CD4-positive, alpha-beta T cell (primary cell): ENCODE measurements at regions not wholly inside any gene's neighbourhood (a gene's known extent, or its start where the extent isn't known, plus 50 kb on each side); places are given as distances from the start of the nearest gene placed in this dataset.
"Not testable (repeated sequence)": the region's sequence is repeated elsewhere in the genome, so short reads cannot be mapped to it uniquely, and the experiment has no call there.

Source experiments
- ATAC-seq: fragments of 200-7000 bp; cut with Tn5 transposase; one replicate; pipeline ENCODE4 v1.10.0; 2022; ENCODE audit warnings: mild to moderate bottlenecking; ENCODE audit not compliant: poor library complexity
- CTCF ChIA-PET: fragments of 350-600 bp; sonication (Branson Sonifier 250); formaldehyde crosslinking; loops from one replicate; lab custom pipeline; 2021; ENCODE audit warnings: antibody characterized with exemption, inconsistent platforms; lab: Charles Lee
- POLR2A ChIA-PET: fragments of 350-600 bp; sonication (Branson Sonifier 250); formaldehyde crosslinking; loops from one replicate; lab custom pipeline; 2021; ENCODE audit warnings: antibody characterized with exemption, inconsistent platforms; lab: Charles Lee
- DNase-seq, 14 experiments: peaks; one replicate each; pipeline ENCODE4 v3.0.0-alpha.2; 2013 to 2020; ENCODE audit warnings: mixed read lengths in 2 of 14
- H3K27ac ChIP-seq, 2 donors: one replicate each; pipeline versions ENCODE4 v1.5.1 to v1.7.0; 2013; ENCODE audit warnings: low read length in 2 of 2, low read depth in 1 of 2, mild to moderate bottlenecking in 1 of 2
- H3K27me3 ChIP-seq, 2 experiments: 1 replicate in 1 of 2; 2 replicates in 1 of 2; pipeline versions ENCODE4 v1.6.1 to v1.7.0; 2013; ENCODE audit warnings: low read length in 2 of 2, control low read depth in 1 of 2, mild to moderate bottlenecking in 1 of 2, moderate library complexity in 1 of 2; ENCODE audit not compliant: insufficient read depth in 2 of 2, control insufficient read depth in 1 of 2
- H3K36me3 ChIP-seq: one replicate; pipeline ENCODE4 v1.6.1; 2013; ENCODE audit warnings: low read length, control low read depth; ENCODE audit not compliant: insufficient read depth
- H3K4me1 ChIP-seq: one replicate; pipeline ENCODE4 v1.6.1; 2013; ENCODE audit warnings: low read length, control low read depth; ENCODE audit not compliant: insufficient read depth
- H3K4me3 ChIP-seq: one replicate; pipeline ENCODE4 v1.5.1; 2013; ENCODE audit warnings: mild to moderate bottlenecking, low read length, moderate library complexity
- H3K9me3 ChIP-seq, 2 experiments: 1 replicate in 1 of 2; 2 replicates in 1 of 2; pipeline versions ENCODE4 v1.6.1 to v1.7.0; 2013; ENCODE audit warnings: low read length in 2 of 2, mild to moderate bottlenecking in 2 of 2, control low read depth in 1 of 2, moderate library complexity in 1 of 2; ENCODE audit not compliant: control insufficient read depth in 1 of 2, insufficient read depth in 1 of 2
- H3K27ac Mint-ChIP-seq: one replicate; pipeline ENCODE4 v1.8.0; 2020; ENCODE audit warnings: mixed read lengths
- H3K27me3 Mint-ChIP-seq: one replicate; pipeline ENCODE4 v1.8.0; 2021; ENCODE audit warnings: mixed read lengths
- H3K36me3 Mint-ChIP-seq: one replicate; pipeline ENCODE4 v1.8.0; 2021; ENCODE audit warnings: low read depth, mixed read lengths
- H3K4me1 Mint-ChIP-seq: one replicate; pipeline ENCODE4 v1.8.0; 2021; ENCODE audit warnings: low read depth, mixed read lengths
- H3K4me3 Mint-ChIP-seq: one replicate; pipeline ENCODE4 v1.8.0; 2020; ENCODE audit warnings: mild to moderate bottlenecking, mixed read lengths
- H3K9me3 Mint-ChIP-seq: one replicate; pipeline ENCODE4 v1.8.0; 2020; ENCODE audit warnings: mixed read lengths
- CTCF ChIP-seq: fragments of 200-600 bp; IDR thresholded peaks from one replicate; pipeline ENCODE4 v1.8.0; 2022; ENCODE audit warnings: antibody characterized with exemption, mild to moderate bottlenecking
- intact Hi-C, 2 experiments: fragments of 100-400 bp; cut with DNase I in 1 of 2; cut with micrococcal nuclease in 1 of 2; formaldehyde crosslinking; loops; one replicate each; pipeline versions ENCODE4 v1.15.1 to v1.9.0; 2023 to 2025; cut with DNase I, micrococcal nuclease

- H3K27me3 ChIP-seq: no peaks in the 10 kb centered on the region
- ChIA-PET POLR2A (no interaction called here), CTCF (no interaction called here)
- Mint-ChIP-seq H3K27me3 (peaks cover 4% of the 10 kb centered on the region), H3K36me3 (no peaks in the 10 kb centered on the region), H3K4me1 (no peaks in the 10 kb centered on the region), H3K4me3 (no peak overlapping the region), H3K27ac (no peak overlapping the region), H3K9me3 (no peaks in the 10 kb centered on the region)
- no peaks in the 10 kb centered on the region for H3K36me3 ChIP-seq
- no peak for TF ChIP-seq CTCF
- H3K4me1 ChIP-seq: no peaks in the 10 kb centered on the region
- H3K4me3 ChIP-seq: no peak overlapping the region
- no peaks in the 10 kb centered on the region for H3K9me3 ChIP-seq
- intact Hi-C loops: no loop called here
- no peak overlapping the region for H3K27ac ChIP-seq
- DNase-seq: no peak
- ATAC-seq: no peak
Observed at GRCh38 chrX:12076046-12076445, 62.2 kb upstream of the FRMPD4 start.

- ATAC-seq (no peak), DNase-seq (no peak)
- intact Hi-C loops: no loop called here
- H3K9me3 ChIP-seq: no peaks in the 10 kb centered on the region
- no peak overlapping the region for H3K27ac ChIP-seq
- H3K4me1 ChIP-seq: no peaks in the 10 kb centered on the region
- H3K4me3 Mint-ChIP-seq: no peak overlapping the region
- no peak overlapping the region for H3K27ac Mint-ChIP-seq
- H3K36me3 Mint-ChIP-seq: no peaks in the 10 kb centered on the region
- H3K27me3 ChIP-seq: no peaks in the 10 kb centered on the region
- H3K4me1 Mint-ChIP-seq: no peaks in the 10 kb centered on the region
- CTCF ChIA-PET: no interaction called here
- H3K27me3 Mint-ChIP-seq: peaks cover 4% of the 10 kb centered on the region
- no peak overlapping the region for H3K4me3 ChIP-seq
- H3K9me3 Mint-ChIP-seq: no peaks in the 10 kb centered on the region
- no peak for TF ChIP-seq CTCF
- H3K36me3 ChIP-seq: no peaks in the 10 kb centered on the region
- POLR2A ChIA-PET: no interaction called here
Observed at GRCh38 chrX:12080265-12080664, 58.0 kb upstream of the FRMPD4 start.

GRCh38 chrX:12082959-12083358 is 55.3 kb upstream of the FRMPD4 start:
- CTCF ChIA-PET, ATAC-seq, H3K4me1 Mint-ChIP-seq, H3K4me3 Mint-ChIP-seq, H3K9me3 ChIP-seq, intact Hi-C loops, H3K36me3 ChIP-seq, POLR2A ChIA-PET, H3K4me3 ChIP-seq, H3K9me3 Mint-ChIP-seq, H3K27ac ChIP-seq, H3K27me3 ChIP-seq, DNase-seq, H3K36me3 Mint-ChIP-seq, H3K27ac Mint-ChIP-seq, H3K27me3 Mint-ChIP-seq, H3K4me1 ChIP-seq: not testable (repeated sequence)
